Right forelimb (tissue), 1 donor: ENCODE measurements at regions not wholly inside any gene's neighbourhood (a gene's known extent, or its start where the extent isn't known, plus 50 kb on each side); places are given as distances from the start of the nearest gene placed in this dataset.
"Not testable (repeated sequence)": the region's sequence is repeated elsewhere in the genome, so short reads cannot be mapped to it uniquely, and the experiment has no call there.

ENCODE experiments used
- DNase-seq: peaks from one replicate; pipeline ENCODE4 v3.0.0-alpha.2; 2018

DNA sequence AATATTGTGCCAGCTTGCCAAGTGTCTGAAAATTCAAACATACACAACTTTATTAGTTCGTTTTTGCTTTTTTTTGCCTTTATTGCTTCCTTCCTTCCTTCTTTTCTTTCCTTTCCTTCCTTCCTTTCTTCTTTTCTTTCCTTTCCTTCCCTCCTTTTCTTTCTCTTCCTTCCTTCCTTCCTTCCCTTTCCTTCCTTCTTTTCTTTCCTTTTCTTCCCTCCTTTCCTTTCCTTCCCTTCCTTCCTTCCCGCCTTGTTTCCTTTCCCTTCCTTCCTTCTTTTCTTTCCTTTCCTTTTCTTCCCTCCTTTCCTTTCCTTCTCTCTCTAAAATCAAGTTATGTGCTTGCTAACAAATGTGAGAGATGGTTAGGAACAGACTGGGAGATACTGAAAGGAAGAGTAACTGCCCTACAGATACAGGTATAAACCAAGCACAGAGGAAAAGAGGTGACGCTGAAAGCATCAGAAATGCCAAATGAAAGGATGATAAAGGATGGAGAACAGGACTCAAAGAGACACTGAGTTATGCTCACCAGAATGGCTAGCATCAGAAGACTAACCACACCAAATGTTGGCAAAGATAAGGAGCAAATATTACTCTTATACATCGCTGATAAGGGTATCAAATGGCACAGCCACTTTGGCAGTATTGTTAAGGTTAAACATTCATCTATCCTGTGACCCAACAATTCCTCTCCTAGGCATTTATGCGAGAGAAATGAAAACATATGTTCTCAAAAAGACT, 151.6 kb downstream of the MREG start:
- DNase-seq = no peak

DNA sequence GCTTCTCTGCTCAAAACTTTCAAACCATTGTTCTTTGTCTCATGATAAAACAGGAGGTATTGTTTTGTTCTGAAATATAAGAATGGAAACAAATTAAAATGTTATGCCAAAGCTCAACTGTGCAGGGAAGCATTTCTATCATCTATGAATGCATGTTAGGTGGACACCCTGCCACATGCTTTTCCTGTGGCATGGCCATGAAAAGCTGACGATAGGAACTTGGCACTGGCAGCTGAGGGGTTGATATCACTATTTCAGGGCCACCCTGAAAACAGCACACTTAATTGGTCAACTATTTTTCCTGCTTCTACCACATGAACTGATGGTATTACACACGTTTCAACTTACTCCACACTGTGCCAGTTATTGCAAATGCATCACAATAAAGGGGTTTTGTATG, 157.3 kb downstream of the MREG start:
- DNase-seq = no peak

DNA sequence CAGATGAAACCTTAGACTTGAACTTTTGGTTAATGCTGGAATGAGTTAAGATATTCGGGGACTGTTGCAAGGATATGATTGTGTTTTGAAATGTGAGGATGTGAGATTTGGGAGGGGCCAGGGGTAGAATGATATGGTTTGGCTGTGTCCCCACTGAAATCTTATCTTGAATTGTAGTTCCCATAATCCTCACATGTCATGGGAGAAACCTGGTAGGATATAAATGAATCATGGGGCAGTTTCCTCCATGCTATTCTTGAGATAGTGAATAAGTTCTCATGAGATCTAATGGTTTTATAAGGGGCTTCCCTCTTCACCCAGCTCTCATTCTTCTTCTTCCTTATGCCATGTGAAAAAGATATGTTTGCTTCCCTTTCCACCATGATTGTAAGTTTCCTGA, 158.0 kb downstream of the MREG start:
- DNase-seq = not testable (repeated sequence)

DNA sequence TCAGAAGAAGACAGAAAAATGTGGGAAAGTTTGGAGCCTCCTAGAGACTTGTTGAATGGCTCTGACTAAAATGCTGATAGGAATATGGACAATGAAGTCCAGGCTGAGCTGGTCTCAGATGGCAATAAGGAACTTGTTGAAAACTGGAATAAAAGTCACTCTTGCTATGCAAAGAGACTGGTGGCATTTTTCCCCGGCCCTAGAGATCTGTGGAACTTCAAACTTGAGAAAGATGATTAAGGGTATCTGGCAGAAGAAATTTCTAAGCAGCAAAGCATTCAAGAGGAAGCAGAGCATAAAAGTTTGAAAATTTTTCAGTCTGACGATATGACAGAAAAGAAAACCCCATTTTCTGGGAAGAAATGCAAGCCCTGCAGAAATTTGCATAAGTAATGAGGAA, 159.3 kb downstream of the MREG start:
- no peak for DNase-seq

DNA sequence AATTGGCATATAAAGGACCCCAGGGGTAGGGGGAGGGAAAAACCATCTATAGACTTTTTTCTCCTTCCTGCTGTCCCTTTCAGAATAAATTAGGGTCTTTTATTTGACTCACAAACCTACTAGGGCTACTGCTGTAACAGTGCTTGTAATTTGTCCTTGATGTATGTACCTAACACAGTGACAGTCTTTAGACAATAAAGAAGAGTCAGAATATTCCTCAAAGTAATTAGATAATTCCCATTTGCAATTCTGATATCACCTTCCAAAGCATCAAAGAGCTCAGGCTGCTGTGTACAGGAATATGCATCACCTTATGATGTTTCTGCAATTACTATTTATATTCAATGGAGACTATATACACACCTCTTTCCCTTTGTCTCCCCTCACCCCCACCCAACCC, 161.7 kb downstream of the MREG start:
- DNase-seq = no peak

DNA sequence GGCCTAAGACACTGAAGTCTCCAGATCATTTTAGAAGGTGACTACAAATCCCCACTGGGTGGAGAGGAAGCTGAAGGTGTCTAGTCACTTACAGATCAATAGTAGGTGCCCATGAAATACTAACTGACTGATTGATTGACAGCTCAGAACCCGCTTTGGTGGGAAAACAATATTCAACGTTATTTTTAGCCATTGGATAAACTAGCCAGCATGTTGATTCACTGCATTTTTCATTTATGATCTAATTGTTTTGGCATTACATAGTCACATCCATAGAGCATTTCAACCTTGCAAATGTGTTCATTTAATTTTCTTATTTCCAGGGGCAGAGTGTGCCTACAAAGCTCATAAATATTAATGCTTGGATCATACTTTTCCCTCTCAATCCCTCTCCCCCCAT, 162.3 kb downstream of the MREG start:
- DNase-seq = no peak

DNA sequence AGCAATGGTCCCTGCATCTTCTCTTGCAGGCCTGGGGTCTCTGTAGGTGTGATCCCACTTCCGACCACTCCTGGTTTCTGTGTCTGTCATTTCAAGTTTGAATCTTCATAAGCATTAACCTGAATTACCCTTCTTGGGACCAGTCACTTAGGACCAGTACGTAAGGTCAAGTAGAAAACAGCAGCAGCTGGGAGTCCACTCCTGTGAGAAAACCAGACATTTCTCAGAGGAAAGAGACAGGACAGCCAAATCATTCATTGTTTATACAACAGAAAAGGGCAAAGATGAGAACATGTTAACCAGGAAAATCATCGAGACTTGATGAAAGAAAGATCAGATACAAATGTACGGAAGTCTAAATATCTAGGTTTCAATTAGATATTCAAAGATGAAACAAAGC, 163.0 kb downstream of the MREG start:
- DNase-seq = no peak

DNA sequence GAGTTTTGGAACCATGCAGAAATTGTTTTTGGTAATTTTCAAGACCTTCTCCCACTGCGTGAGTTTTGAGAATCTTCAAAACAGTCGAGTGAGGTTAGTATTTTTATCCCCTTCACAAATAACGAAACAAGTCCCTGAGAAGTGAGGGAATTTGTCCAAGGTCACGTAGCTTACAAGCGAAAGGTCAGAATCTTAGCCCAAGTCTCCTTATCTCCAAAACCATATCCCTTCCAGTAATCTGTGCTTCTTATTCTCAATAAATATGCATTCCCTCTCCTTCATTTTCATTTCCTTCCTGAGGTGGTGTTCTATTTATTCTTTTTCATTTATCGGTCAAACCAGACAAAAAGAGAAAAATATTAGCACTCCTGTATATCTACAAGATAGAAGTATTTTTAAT, 163.6 kb downstream of the MREG start:
- no peak for DNase-seq

DNA sequence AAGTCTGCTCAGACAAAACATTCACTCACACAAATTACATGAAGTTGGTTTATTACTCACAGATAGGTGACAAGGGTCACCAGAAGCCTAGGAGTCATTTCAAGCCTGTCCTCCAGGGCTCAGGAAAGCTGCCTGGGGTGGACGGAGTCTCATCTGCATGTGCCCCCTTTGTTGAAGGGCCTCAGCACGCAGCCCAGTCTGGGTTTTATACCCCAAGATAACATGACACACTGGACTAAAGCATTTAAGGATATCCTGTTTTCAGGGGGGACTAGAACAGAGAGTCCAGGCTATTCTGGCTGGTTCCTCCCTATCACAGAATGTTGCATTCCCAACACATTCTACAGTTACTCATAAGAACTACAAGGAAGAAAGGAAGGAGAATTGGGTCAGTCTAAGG, 164.7 kb downstream of the MREG start:
- DNase-seq = no peak

DNA sequence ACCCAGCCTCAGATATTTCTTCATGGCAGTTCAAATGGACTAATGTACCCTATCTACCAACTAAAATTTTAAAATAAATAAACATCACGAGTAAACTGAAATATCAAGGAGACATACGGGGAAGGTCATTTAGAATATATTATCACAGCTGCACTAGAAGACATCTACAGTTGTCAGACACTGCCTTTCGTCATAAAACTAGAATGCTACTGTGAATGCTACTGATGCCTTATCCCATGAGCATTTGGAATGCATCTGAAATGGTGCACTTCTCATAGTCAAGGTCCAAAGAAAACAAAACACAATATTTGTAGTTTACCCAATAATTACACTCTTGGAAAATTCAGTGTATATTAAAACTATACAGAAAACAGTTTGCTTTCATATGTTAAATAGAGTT, 165.2 kb downstream of the MREG start:
- no peak for DNase-seq

DNA sequence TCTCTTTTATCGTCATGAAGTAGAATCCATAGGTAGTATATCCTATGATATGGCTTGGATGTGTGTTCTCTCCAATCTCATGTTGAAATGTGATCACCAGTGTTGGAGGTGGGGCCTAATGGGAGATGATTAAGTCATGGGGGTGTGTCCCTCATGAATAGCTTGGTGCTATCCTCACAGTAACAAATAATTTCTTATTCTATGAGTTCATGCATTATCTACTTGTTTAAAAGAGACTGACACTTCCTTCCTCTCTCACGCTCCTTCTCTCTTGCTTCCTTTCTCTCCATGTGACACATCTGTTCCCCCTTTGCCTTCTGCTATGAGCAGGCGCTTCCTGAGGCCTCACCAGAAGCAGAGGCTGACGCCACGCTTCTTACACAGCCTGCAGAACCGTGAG, 165.6 kb downstream of the MREG start:
- DNase-seq = no peak

DNA sequence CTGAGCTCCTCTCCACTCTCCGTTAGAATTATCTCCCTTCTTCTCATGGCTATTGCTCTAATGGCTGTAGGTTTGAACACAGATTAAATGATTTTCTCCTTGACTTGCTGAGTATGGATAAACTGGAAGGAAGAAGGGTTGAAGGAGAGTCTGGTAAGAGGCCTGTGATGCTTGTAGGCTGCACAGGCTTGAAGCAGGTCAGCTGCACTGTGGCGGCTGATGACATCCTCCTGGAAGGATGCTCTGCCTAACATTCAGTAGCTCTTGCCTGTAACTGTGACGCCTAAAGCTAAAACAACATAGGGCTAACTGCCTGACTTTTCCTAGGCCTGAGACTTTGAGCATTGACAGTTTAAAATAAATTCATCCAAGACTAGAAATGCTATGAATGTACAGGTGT, 166.3 kb downstream of the MREG start:
- no peak for DNase-seq

DNA sequence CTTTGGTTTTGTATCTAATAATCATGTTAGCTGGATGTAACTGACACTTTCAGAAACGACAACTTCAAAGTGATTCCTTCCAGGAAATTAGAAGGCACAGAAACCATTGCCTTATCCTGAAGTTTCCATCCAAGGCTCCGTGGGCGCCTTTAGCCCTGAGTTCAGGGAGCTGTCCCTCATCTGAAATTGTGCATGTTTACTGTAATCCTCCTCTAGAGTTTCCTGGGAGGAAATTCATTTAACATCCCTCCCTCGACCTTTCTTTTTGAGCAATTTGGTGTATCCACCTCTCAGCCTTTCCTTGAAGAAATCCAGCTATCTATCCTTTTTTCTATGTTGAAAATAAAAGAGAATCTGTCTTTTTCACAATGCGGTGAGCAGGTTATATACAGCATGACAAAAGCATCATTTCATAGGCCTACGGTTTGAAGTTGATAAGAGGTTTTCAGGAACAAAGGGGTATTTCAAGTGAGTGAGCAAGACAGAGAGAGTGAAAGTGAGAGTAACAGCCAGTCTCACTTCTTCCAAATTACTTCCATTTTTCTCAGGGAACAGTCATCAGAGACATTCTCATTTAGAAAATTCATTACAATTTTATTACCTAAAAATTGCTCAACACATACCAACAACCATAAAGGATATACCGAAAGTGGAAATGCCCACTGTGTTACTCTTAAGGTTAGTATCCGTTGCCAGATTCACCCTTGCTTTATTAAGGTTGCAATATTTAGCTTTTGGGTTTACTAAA, 167.3 kb downstream of the MREG start:
- no peak for DNase-seq

DNA sequence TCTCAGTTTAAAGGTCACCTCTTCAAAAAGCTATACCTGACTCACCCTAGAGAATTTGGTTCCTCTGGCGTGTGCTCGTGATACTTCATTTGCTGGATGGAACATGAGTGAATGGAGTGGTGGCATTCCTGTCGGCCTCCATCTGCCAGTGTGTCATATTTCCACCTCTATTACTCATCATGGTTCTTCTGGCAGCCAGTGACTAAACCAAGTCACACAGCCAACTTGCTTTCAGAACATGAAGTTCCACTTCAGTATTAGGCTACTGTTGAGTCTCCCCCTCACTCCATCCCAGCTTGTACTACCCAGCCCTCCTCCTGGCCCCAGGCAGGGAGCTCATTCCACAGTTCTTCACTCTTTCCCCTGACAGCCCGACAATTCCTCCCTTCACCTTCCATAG, 169.8 kb downstream of the MREG start:
- no peak for DNase-seq

DNA sequence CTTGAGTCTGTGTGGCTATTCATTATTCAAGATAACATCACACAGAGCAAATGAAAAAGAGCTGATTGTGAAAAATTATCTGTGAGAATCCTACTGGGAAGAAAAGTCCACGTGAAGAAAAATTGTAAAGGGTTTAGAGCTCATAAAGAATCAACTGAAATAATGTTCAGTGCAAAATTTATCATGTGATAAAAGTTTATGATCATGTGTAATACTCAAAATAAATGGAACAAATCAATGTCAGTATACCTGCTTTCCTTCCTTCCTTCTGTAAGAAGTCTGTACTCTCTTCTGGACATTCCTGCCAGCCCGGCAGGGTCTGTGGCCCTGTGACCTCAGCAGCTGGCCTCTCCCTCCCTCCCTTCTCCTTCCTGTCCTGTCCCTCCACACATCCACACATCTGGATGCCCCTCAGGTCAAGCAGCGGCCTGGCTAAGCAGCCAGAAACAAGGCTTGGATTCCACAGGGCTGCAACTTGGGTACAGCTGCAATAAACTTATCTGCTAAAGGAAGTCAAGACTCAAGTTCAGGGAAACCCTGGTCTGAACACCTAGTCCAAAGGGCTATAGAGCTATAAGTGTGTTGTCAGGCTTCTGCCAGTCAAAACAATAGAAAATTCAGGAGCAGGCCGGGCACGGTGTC, 172.1 kb downstream of the MREG start:
- no peak for DNase-seq

DNA sequence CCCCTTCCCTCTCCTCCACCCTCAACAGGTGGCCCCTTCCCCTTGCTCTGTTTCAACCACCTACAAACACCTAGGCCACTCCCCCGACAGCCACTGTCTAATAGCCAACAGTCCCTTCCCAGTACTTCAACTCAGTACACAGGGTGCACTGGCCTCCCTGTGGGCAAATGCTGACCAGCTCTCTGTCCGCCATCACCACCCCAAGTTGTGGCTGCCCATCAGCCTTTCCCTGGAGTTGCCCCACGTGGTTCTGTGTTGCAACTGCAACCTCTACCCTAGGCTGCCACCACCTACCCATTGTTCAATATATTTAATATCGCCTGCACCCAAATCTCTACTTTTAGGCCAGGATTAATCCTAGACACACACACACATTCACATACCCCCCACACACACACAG, 173.5 kb downstream of the MREG start:
- DNase-seq = no peak

DNA sequence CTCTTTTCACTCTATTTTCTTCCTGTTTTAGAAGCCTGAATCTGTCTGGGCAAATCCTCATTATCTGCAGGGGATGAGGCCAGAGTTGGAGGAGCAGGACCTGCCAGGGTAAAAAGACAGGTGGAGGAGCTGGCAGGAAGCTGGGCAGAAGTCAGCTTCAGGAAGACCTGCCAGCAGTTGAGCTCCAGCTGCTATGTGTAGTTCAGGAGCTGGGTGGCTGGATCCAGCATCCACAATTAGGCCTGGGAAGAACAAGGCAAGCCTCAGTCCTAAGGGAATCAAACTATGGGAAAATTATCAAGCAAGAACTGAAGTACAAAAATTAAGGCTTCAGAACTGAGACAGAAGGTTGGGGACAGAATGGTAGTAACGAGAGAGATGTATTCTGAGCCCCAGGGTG, 174.0 kb downstream of the MREG start:
- DNase-seq = no peak

DNA sequence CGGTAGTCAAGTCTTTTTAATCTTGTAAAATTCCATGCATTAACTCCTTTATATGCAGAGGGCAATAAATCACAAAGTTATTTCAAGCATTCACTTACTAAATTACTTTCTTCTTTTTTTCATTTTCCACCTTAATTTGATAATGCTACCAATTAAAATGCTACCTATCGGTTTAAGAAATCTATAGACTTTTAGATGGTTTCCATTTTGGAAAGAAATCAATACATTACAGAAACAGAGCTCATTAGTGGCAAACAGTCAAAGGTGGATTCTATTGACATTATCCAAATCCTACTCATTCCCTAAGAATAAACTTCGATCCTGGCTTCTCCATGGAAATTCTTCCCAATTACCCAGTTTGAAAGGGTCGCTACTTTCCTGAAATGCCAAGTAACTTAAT, 176.5 kb downstream of the MREG start:
- no peak for DNase-seq

DNA sequence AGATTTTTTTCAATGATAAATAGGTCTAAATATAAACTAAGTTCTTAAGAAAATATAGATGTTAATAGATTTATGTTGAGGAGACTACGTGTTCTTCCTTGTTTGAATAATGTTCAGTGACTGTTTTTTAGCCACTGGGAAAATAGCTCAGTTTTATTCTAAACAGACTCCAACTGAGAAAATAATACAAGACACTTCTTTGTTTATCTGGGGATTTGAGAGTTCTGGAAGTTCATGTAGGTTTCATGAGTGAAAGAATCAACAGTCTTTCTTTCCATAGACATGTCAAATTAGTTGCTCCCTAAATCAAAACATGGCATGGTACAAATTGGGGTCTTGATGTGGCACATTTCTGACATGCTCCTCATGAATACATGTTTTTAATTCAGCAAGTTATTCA, 177.7 kb downstream of the MREG start:
- no peak for DNase-seq

DNA sequence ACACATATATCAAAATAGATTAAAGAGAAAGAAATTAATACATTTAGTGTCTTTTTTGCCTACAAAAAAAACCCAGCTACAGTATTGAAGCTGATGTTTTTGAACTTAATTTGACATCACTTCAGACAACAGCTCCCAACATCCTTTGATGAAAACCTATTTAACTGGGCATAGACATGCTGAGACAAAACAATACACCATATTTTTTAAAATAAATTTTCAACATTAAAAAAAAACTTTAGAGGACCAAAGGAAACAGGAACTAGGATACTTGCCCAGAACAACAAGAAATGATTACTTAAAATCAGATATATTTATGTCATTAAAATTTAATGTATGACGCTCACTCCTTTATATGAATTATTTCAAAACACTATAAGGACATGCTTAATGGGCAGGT, 178.1 kb downstream of the MREG start:
- no peak for DNase-seq

DNA sequence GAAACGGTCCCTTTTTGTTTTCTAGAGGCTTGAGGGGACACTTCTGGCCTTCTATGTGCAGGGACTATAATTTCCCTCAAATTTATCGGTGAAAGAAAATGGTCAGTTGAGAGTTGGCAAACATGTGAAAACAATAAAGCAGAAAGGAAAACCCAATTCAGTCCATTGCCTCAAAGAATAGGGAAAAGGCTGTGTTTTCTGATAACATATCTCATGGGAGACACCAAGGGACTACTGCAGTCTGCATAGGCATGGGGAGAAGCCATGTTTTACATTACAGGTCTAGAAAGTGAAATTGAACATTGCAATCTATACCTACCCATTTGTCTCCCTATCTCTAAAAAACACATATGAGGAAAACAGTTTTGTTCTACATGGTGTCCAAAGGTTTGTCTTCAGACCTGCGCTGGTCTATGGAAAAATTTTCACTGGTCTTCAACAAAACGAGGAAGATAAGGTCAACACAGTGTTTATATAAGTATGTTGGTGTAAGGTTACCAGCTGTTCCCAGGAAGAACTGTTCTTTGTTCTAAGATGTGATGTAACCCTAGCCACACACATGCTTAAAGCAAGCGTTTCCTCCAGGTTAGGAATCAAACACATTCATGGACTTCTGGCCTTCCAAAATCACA, 179.7 kb downstream of the MREG start:
- no peak for DNase-seq

DNA sequence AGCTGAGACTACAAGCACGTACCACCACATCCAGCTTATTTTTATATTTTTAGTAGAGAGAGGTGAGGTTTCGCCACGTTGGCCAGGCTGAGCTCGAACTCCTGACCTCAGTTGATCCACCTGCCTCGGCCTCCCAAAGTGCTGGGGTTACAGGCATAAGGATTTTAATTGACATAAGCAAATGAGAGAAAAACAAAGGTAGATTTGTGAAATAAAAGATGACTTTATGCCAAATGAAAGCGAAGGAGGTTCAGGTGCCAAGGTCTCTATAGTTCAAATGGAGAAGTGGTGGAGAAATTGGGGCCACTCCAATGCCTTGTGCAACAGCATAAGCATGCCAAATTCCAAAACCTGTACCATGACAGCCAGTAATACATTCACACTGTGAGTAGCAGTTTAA, 180.6 kb downstream of the MREG start:
- no peak for DNase-seq

DNA sequence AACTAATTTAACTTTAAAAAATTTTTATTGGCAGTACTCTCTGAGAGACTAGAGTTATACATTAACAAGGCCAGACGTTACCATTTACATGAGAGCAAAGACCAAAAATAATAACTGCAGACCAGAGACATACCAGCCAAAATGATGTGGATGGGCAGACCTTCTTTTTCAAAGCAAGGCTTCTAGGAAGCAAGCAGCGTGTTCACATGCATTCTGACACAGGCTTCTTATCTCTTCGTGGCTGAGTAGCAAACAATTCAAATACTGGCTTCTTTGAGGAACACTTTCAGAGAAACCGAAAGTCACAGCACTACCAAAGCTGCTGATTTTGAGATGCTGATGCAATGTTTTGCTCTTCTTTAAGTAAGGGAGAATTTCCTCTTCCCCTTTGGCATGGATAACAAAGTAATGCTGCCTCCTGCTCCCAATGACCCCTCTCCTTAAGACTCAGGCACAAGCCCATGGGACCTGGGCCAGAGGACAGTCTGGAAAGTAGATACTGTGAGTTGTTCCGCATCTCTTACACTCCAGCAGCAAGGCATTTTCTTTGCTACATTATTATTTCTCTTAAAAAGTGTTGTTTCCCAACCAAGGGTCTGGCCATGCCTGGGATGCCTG, 181.9 kb downstream of the MREG start:
- no peak for DNase-seq
